ENCODE measurements at regions not wholly inside any gene's neighbourhood (a gene's known extent, or its start where the extent isn't known, plus 50 kb on each side); places are given as distances from the start of the nearest gene placed in this dataset.

GRCh38 chrX:22351966-22352365 lies 79.3 kb downstream of the CBLL2 start:
- Histone ChIP-seq H4K20me1 (replicated peaks; ENCODE audit: control insufficient read depth, extremely low read depth, insufficient read depth, low read length) (no peaks in the 10 kb centered on the region), H3K27me3 (ENCODE audit: control insufficient read depth in 2 of 2, insufficient read depth in 2 of 2, low read length in 2 of 2) (no peaks in the 10 kb centered on the region), H3K9ac (replicated peaks; ENCODE audit: extremely low read depth, insufficient read depth, low read length) (no peak overlapping the region), H2AFZ (ENCODE audit: low read depth, low read length) (no peak overlapping the region), H3K4me2 (ENCODE audit: insufficient read depth, low read length) (no peak overlapping the region), H3K4me1 (ENCODE audit: control insufficient read depth, extremely low read depth, insufficient read depth, low read length) (no peaks in the 10 kb centered on the region), H3K9me3 (replicated peaks; ENCODE audit: control insufficient read depth, insufficient read depth, low read length) (no peaks in the 10 kb centered on the region), H3K4me3 (replicated peaks in 1 of 3; ENCODE audit: insufficient read depth in 1 of 3, low read depth in 1 of 3, low read length in 3 of 3) (no peak overlapping the region), H3K36me3 (ENCODE audit: control insufficient read depth in 2 of 2, extremely low read depth in 1 of 2, insufficient read depth in 2 of 2, low read length in 2 of 2) (no peaks in the 10 kb centered on the region), H3K79me2 (ENCODE audit: control insufficient read depth, insufficient read depth, low read length) (no peaks in the 10 kb centered on the region), H3K27ac (ENCODE audit: insufficient read depth, low read depth, low read length) (no peak overlapping the region), H3K9me1 (replicated peaks; ENCODE audit: control insufficient read depth, extremely low read depth, insufficient read depth, low read length) (no peaks in the 10 kb centered on the region)
- dilution Hi-C loops (cut with MboI; ENCODE audit: extremely low pct_ligation_motif_present, low sequenced_read_pairs), result no loop called here
- DNase-seq (ENCODE audit: low read depth, low spot score) (peak; percentile 26), FAIRE-seq (no peak)
- BruUV-seq (replicated peaks), result no TSS peak
- POLR2A ChIA-PET, result no interaction called here
- intact Hi-C loops (cut with micrococcal nuclease), result no loop called here
- peak; percentile 32 for TF ChIP-seq JUN (IDR thresholded peaks at IDR 0.05; ENCODE audit: borderline replicate concordance, insufficient read depth, insufficient read length, low read depth)
- TF ChIP-seq EZH2 (IDR thresholded peaks at IDR 0.05; ENCODE audit: borderline replicate concordance, low read depth, low read length, severe bottlenecking), result no peak
- no peak for TF ChIP-seq GATA2 (IDR thresholded peaks at IDR 0.05; ENCODE audit: insufficient read depth, insufficient read length, low read depth, low read length)
- no peak for TF ChIP-seq MAX (IDR thresholded peaks at IDR 0.05; ENCODE audit: insufficient read depth, insufficient read length)
- peak; percentile 59 for TF ChIP-seq FOS (IDR thresholded peaks at IDR 0.05; ENCODE audit: borderline replicate concordance, insufficient read depth, low read length)
- no peak for TF ChIP-seq CTCF (IDR thresholded peaks at IDR 0.05; ENCODE audit: extremely low read depth in 1 of 2, insufficient read depth in 1 of 2, low read depth in 1 of 2, low read length in 2 of 2)
- no peak for TF ChIP-seq POLR2A (IDR thresholded peaks at IDR 0.05; ENCODE audit: low read depth, low read length)
- TF ChIP-seq MYC (IDR thresholded peaks at IDR 0.05; ENCODE audit: low read depth, low read length), result no peak
- no peak for TF ChIP-seq POLR2AphosphoS5 (IDR thresholded peaks at IDR 0.05; ENCODE audit: insufficient read depth, low read depth, low read length)
- CTCF ChIA-PET, result no interaction called here
